ENCODE measurements at regions not wholly inside any gene's neighbourhood (a gene's known extent, or its start where the extent isn't known, plus 50 kb on each side); places are given as distances from the start of the nearest gene placed in this dataset.

GRCh38 chr21:35868005-35868868 lies 192.1 kb downstream of the SETD4 start:
- TF ChIP-seq POLR2AphosphoS5 (IDR thresholded peaks at IDR 0.05; ENCODE audit: low read depth, low read length) (no peak), POLR2A (IDR thresholded peaks at IDR 0.05; ENCODE audit: low read depth, low read length) (no peak)

Measured in GM12892 (cell line).